ENCODE measurements at regions not wholly inside any gene's neighbourhood (a gene's known extent, or its start where the extent isn't known, plus 50 kb on each side); places are given as distances from the start of the nearest gene placed in this dataset.

DNA sequence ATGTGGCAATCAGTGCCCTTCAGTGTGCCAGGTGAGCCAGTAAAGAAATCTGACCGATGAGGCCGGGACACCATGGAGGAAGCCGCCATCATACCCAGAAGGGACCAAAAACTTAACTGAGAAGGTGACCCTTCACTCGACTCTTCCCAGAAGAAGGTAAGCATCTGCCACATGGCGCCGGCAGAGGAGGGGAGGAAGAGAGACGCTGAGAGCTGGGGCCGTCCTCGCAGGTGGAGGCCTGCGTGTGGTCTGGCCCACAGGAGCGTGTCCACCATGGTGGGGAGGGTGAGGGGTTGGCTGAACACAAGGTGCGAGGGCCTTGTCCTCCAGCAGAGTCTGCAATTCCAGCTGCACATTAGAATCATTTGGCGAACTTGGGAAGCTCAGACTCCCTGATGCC lies 513.1 kb upstream of the RAB6C start:
- DNase-seq (ENCODE audit: low spot score) (no peak), ATAC-seq (no peak)
- H3K4me3 Mint-ChIP-seq = no peak overlapping the region
- no peaks in the 10 kb centered on the region for H3K36me3 Mint-ChIP-seq
- peaks cover 15% of the 10 kb centered on the region for H3K9me3 Mint-ChIP-seq
- H3K4me1 Mint-ChIP-seq = no peaks in the 10 kb centered on the region
- TF ChIP-seq, protein P1, sequence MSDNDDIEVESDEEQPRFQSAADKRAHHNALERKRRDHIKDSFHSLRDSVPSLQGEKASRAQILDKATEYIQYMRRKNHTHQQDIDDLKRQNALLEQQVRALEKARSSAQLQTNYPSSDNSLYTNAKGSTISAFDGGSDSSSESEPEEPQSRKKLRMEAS (CRISPR knock-in tag; IDR thresholded peaks at IDR 0.05) = no peak
- TF ChIP-seq ZNF425 (CRISPR knock-in tag; conservative IDR thresholded peaks at IDR 0.05) (no peak), RORB (CRISPR knock-in tag; IDR thresholded peaks at IDR 0.05) (no peak), ZNF512 (CRISPR knock-in tag; IDR thresholded peaks at IDR 0.05; ENCODE audit: borderline replicate concordance) (no peak), EMX1 (CRISPR knock-in tag; IDR thresholded peaks at IDR 0.05) (no peak)
- CTCF ChIA-PET = interaction anchor here (1.1 kb wide), 1 partner anchor 121 kb away, joined by 3 read pairs; no protein-coding TSS in a partner anchor
- POLR2A ChIA-PET = no interaction called here
- H3K27me3 Mint-ChIP-seq (ENCODE audit: low read depth) = no peaks in the 10 kb centered on the region
- no peak overlapping the region for H3K27ac Mint-ChIP-seq

DNA sequence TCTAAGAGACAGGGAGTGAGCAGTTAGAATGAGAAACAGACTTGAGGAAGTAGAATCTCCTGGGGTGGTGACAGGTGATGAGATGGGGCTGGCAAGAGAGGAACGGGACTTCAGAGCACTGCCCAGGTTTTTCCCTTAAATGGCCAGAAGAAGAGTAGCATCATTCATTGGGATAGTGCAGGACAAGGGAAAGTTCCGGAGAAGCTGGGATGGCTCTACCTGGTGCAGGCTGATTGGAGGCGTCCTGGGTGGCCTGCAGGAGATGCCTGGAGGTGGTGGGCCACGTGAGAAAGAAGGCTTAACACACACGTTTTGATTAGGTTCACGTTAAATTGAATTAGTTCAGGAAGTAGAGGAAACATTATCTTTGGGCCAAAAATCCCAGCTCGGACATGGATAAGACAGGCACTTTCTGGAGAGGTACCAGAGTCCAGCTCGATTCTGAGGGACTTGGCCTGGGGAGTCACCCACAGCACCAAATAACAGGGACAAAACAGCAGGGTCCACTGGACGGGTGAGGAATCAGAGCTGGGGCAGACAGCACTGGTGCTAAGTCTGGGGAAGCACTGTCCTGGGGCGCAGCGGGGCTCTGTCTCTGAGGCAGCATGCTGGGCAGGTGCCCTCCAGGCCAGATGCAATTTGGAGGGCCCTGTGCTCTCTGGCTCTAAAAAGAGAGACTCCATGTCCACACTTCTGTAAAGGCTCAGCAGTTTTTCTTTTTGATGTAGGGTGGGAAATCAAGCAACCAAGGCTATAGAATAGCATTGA lies 512.3 kb upstream of the RAB6C start:
- CTCF ChIA-PET = interaction anchor here (1.1 kb wide), 1 partner anchor 120 kb away, joined by 3 read pairs; no protein-coding TSS in a partner anchor
- no peaks in the 10 kb centered on the region for H3K27me3 Mint-ChIP-seq (ENCODE audit: low read depth)
- H3K9me3 Mint-ChIP-seq = peaks cover 15% of the 10 kb centered on the region
- POLR2A ChIA-PET = no interaction called here
- H3K4me3 Mint-ChIP-seq = no peak overlapping the region
- H3K4me1 Mint-ChIP-seq = no peaks in the 10 kb centered on the region
- H3K36me3 Mint-ChIP-seq = no peaks in the 10 kb centered on the region
- TF ChIP-seq ZNF281 (CRISPR knock-in tag; IDR thresholded peaks at IDR 0.05) (no peak), ZNF425 (CRISPR knock-in tag; conservative IDR thresholded peaks at IDR 0.05) (no peak), PRRX2 (CRISPR knock-in tag; IDR thresholded peaks at IDR 0.05) (no peak), TEAD1 (CRISPR knock-in tag; IDR thresholded peaks at IDR 0.05) (no peak), CBFB (CRISPR knock-in tag; IDR thresholded peaks at IDR 0.05; ENCODE audit: low read depth) (no peak)
- TF ChIP-seq, protein P2, sequence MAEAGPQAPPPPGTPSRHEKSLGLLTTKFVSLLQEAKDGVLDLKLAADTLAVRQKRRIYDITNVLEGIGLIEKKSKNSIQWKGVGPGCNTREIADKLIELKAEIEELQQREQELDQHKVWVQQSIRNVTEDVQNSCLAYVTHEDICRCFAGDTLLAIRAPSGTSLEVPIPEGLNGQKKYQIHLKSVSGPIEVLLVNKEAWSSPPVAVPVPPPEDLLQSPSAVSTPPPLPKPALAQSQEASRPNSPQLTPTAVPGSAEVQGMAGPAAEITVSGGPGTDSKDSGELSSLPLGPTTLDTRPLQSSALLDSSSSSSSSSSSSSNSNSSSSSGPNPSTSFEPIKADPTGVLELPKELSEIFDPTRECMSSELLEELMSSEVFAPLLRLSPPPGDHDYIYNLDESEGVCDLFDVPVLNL (CRISPR knock-in tag; IDR thresholded peaks at IDR 0.05; ENCODE audit: borderline replicate concordance, low read depth) = no peak
- TF ChIP-seq, protein P3, sequence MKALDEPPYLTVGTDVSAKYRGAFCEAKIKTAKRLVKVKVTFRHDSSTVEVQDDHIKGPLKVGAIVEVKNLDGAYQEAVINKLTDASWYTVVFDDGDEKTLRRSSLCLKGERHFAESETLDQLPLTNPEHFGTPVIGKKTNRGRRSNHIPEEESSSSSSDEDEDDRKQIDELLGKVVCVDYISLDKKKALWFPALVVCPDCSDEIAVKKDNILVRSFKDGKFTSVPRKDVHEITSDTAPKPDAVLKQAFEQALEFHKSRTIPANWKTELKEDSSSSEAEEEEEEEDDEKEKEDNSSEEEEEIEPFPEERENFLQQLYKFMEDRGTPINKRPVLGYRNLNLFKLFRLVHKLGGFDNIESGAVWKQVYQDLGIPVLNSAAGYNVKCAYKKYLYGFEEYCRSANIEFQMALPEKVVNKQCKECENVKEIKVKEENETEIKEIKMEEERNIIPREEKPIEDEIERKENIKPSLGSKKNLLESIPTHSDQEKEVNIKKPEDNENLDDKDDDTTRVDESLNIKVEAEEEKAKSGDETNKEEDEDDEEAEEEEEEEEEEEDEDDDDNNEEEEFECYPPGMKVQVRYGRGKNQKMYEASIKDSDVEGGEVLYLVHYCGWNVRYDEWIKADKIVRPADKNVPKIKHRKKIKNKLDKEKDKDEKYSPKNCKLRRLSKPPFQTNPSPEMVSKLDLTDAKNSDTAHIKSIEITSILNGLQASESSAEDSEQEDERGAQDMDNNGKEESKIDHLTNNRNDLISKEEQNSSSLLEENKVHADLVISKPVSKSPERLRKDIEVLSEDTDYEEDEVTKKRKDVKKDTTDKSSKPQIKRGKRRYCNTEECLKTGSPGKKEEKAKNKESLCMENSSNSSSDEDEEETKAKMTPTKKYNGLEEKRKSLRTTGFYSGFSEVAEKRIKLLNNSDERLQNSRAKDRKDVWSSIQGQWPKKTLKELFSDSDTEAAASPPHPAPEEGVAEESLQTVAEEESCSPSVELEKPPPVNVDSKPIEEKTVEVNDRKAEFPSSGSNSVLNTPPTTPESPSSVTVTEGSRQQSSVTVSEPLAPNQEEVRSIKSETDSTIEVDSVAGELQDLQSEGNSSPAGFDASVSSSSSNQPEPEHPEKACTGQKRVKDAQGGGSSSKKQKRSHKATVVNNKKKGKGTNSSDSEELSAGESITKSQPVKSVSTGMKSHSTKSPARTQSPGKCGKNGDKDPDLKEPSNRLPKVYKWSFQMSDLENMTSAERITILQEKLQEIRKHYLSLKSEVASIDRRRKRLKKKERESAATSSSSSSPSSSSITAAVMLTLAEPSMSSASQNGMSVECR (CRISPR knock-in tag; IDR thresholded peaks at IDR 0.05; ENCODE audit: borderline replicate concordance) = no peak
- TF ChIP-seq, protein P4, sequence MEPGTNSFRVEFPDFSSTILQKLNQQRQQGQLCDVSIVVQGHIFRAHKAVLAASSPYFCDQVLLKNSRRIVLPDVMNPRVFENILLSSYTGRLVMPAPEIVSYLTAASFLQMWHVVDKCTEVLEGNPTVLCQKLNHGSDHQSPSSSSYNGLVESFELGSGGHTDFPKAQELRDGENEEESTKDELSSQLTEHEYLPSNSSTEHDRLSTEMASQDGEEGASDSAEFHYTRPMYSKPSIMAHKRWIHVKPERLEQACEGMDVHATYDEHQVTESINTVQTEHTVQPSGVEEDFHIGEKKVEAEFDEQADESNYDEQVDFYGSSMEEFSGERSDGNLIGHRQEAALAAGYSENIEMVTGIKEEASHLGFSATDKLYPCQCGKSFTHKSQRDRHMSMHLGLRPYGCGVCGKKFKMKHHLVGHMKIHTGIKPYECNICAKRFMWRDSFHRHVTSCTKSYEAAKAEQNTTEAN (CRISPR knock-in tag; IDR thresholded peaks at IDR 0.05) = no peak
- ATAC-seq (no peak), DNase-seq (ENCODE audit: low spot score) (no peak)
- no peak overlapping the region for H3K27ac Mint-ChIP-seq
